T47D (cell line): ENCODE measurements at regions not wholly inside any gene's neighbourhood (a gene's known extent, or its start where the extent isn't known, plus 50 kb on each side); places are given as distances from the start of the nearest gene placed in this dataset.
A peak's percentile ranks its signal among the peaks of the same experiment; 100 is the strongest.

Experiments used
- DNase-seq, 2 experiments: peaks; one replicate each; pipeline versions ENCODE4 v3.0.0 to v3.0.0-alpha.2; 2011 to 2012; ENCODE audit warnings: low read depth in 1 of 2, low spot score in 1 of 2
- JUND ChIP-seq: IDR thresholded peaks from 2 replicates; pipeline ENCODE4 v1.6.1; 2012; ENCODE audit warnings: low read depth
- in situ Hi-C: cut with HindIII; loops from 2 replicates; pipeline ENCODE4 v1.10.0; 2016; ENCODE audit warnings: low sequenced_read_pairs, low pct_unique_long_range_greater_than_20kb

GRCh38 chr4:96763546-96763945, 923.7 kb downstream of the PDHA2 start:
- no peak for DNase-seq
- no peak for TF ChIP-seq JUND
- in situ Hi-C loops = no loop called here

GRCh38 chr4:96766359-96766758, 926.5 kb downstream of the PDHA2 start:
- no peak for DNase-seq
- in situ Hi-C loops = no loop called here
- TF ChIP-seq JUND = no peak

- DNase-seq = no peak
- no peak for TF ChIP-seq JUND
- in situ Hi-C loops = no loop called here
Observed at GRCh38 chr4:96767815-96768480, 928.1 kb downstream of the PDHA2 start.

GRCh38 chr4:96775501-96775900, 935.6 kb downstream of the PDHA2 start:
- in situ Hi-C loops = no loop called here
- no peak for DNase-seq
- TF ChIP-seq JUND = no peak

GRCh38 chr4:96776920-96777527, 937.1 kb downstream of the PDHA2 start:
- TF ChIP-seq JUND = no peak
- in situ Hi-C loops = no loop called here
- DNase-seq = no peak

- DNase-seq = no peak
- TF ChIP-seq JUND = no peak
- in situ Hi-C loops = no loop called here
Observed at GRCh38 chr4:96784336-96784735, 944.4 kb downstream of the PDHA2 start.

- in situ Hi-C loops = no loop called here
- DNase-seq = peak in 1 of 2 experiments; percentile 3
- no peak for TF ChIP-seq JUND
Observed at GRCh38 chr4:96786306-96786705, 946.4 kb downstream of the PDHA2 start.

GRCh38 chr4:96787766-96788165, 947.9 kb downstream of the PDHA2 start:
- no peak for TF ChIP-seq JUND
- in situ Hi-C loops = no loop called here
- no peak for DNase-seq

- DNase-seq = no peak
- in situ Hi-C loops = no loop called here
- TF ChIP-seq JUND = no peak
Observed at GRCh38 chr4:96809563-96809962, 969.7 kb downstream of the PDHA2 start.

- DNase-seq = no peak
- no peak for TF ChIP-seq JUND
- in situ Hi-C loops = no loop called here
Observed at GRCh38 chr4:96827086-96827485, 987.2 kb downstream of the PDHA2 start.

GRCh38 chr4:96833831-96834230, 993.9 kb downstream of the PDHA2 start:
- in situ Hi-C loops = no loop called here
- TF ChIP-seq JUND = no peak
- DNase-seq = no peak

GRCh38 chr4:96835991-96836390, 996.1 kb downstream of the PDHA2 start:
- in situ Hi-C loops = no loop called here
- DNase-seq = no peak

GRCh38 chr4:96839441-96839840, 999.5 kb downstream of the PDHA2 start:
- TF ChIP-seq JUND = no peak
- no peak for DNase-seq
- in situ Hi-C loops = no loop called here

More at GRCh38 chr4:96835991-96836390, 996.1 kb downstream of the PDHA2 start:
- TF ChIP-seq JUND = no peak

- TF ChIP-seq JUND = no peak
- in situ Hi-C loops = no loop called here
- DNase-seq = no peak
Observed at GRCh38 chr4:96841801-96842200, 1001.9 kb downstream of the PDHA2 start.
